Left cardiac atrium (tissue), 4 donors: ENCODE measurements at regions not wholly inside any gene's neighbourhood (a gene's known extent, or its start where the extent isn't known, plus 50 kb on each side); places are given as distances from the start of the nearest gene placed in this dataset.
A peak's percentile ranks its signal among the peaks of the same experiment; 100 is the strongest.
"Not testable (repeated sequence)": the region's sequence is repeated elsewhere in the genome, so short reads cannot be mapped to it uniquely, and the experiment has no call there.

Source experiments
- ATAC-seq, 2 donors: fragments of 200-7000 bp; cut with Tn5 transposase; one replicate each; pipeline ENCODE4 v1.9.1; 2020; ENCODE audit warnings: mild to moderate bottlenecking in 2 of 2, moderate library complexity in 2 of 2
- DNase-seq: peaks from one replicate; pipeline ENCODE4 v3.0.0-alpha.2; 2020
- intact Hi-C, 2 donors: fragments of 100-400 bp; cut with DNase I; formaldehyde crosslinking; loops; one replicate each; pipeline versions ENCODE4 v1.14.1 to v1.15.1; 2022 to 2023
- donor health status: DM: no; HTN: yes; CAD: no.
- donor health status: DM: no; HTN: yes; CAD: no; lungs with severe emphysema.
- donor health status: DM: yes; HTN: yes; CAD: no.
- donor health status: Dilated cardiomyopathy.

GRCh38 chr17:33816842-33817617 is 438.1 kb upstream of the CCL2 start:
- intact Hi-C loops = no loop called here
- DNase-seq = no peak

DNA sequence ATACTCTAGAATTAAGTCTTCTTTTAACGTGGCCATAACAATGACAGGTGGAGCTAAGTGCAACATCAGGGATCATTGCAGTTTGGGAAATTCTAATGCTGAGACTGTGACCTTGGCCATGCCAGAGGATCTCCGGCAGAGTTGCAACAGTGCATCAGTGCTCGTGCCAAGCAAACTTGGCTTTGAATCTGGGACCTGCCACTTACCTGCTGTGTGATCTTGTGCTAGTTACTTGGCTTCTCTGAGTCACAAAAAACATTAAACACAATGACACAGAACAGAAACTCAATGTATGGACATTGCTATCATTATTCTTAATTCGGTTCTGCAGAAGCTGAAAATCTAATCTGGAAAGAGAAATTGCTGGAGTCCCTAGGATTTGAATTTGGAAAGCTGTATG is 435.5 kb upstream of the CCL2 start:
- intact Hi-C loops = no loop called here
- no peak for ATAC-seq
- no peak for DNase-seq

More at GRCh38 chr17:33816842-33817617, 438.1 kb upstream of the CCL2 start:
- ATAC-seq = no peak

DNA sequence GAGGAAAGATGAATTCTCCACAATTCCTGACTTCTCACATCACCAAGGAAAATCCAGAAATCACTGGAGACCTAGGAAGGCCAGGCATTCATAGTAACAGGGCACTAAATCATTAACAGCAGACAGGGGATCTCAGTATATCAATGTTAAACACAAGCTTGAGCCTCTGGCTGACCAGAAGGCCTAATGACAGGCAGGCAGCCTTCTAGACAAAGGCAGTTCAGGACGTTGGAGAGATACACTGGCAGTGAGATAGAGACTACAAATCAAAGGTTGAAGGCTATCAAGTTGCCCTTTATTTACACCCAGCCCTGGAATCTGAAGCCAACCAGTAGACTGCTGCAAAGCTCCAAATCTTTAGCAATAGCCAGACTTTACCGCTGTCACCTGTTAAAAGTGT is 422.8 kb upstream of the CCL2 start:
- ATAC-seq (no peak), DNase-seq (no peak)
- intact Hi-C loops = no loop called here

DNA sequence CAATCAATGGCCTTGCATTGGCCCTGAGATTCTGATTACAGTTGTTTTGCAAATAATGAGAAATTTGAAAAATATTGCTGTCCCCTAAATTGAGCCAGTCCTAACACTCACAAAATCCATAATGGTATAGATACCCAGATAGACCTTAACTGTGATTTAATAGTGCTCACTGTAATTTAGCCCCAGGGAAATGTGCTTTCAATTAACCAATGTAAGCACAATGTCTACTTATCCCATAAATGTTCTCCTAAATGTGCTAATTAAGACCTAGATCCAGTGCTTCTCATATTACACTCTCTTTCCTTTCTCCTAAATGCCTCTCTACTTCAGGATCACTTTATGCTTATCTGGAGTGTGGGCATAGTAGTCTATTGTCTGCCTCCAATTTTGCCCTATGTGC is 417.8 kb upstream of the CCL2 start:
- DNase-seq (no peak), ATAC-seq (no peak)

DNA sequence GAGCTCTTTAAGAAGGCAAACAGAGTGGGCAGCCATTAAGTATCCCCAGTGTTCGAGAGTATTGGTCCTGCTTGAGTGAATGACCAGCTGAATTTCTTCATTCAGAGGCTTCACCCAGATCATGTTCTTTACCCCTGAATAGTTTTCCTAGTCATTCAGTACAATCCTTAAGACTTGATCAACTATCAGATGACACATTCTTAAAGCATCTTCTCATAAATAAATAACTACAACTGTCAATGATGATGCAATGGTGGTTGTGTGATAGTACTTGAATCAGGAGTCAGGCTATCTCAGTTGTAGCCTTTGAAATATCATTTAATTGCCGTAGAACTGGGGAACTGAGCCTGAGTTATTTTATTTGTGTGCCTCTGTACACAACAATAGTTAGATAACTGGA is 416.8 kb upstream of the CCL2 start:
- intact Hi-C loops = no loop called here
- DNase-seq (no peak), ATAC-seq (no peak)

More for the DNA sequence above, 417.8 kb upstream of the CCL2 start:
- intact Hi-C loops = no loop called here

DNA sequence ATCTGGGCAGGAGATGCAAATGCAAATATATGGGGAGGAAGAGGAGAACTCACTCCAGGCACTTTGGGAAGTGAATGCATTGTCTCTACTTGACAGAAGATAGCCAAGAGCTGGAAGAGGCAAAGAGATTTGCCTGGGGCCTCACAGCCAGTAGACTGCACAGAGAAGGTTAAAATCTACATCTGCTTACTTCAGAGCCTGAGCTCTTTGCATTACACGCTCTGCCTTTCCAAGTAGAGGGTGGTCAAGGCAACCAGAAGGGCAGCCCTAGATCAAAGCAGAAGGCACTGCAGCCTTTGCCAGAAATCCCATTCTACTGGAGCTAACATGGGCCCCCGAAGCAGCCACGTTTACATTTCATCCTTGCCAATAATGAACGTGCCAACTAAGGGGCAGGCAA is 407.2 kb upstream of the CCL2 start:
- DNase-seq (no peak), ATAC-seq (no peak)
- intact Hi-C loops = no loop called here

GRCh38 chr17:33848433-33848832 is 406.7 kb upstream of the CCL2 start:
- intact Hi-C loops = no loop called here
- ATAC-seq (no peak), DNase-seq (no peak)

DNA sequence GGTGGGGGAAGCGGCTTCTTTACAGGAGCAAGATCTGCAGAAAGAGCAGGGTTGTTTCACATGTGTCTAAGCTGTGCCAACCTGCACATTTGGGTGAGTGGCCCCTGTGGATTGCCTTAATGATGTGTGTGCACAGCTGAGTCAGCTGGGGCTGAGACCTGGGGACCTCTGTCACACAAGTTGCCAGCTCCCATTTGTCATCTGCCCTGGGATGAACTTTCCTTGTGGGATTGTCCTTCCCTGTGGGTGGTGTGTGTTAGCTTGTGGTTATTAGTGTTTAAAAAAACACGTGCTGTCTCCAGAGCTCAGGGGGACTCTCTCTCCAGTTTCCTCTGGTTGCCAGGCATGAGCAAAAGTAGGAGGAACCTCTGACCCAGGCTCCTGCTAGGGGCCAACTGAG is 400.5 kb upstream of the CCL2 start:
- no peak for ATAC-seq
- DNase-seq = no peak
- intact Hi-C loops = loop anchor here in 1 of 2 donors (5.0 kb wide), 1 partner anchor 33 kb away; no protein-coding TSS in a partner anchor

- DNase-seq (no peak), ATAC-seq (no peak)
- intact Hi-C loops = no loop called here
Measured at GRCh38 chr17:33858121-33858520, 397.0 kb upstream of the CCL2 start.

GRCh38 chr17:33858682-33859081 is 396.4 kb upstream of the CCL2 start:
- intact Hi-C loops = no loop called here
- ATAC-seq (no peak), DNase-seq (no peak)

GRCh38 chr17:33862772-33863602 is 392.1 kb upstream of the CCL2 start:
- ATAC-seq (no peak), DNase-seq (no peak)
- intact Hi-C loops = no loop called here

- intact Hi-C loops = no loop called here
- DNase-seq (no peak), ATAC-seq (no peak)
Measured at GRCh38 chr17:33864758-33865229, 390.3 kb upstream of the CCL2 start.

GRCh38 chr17:33868899-33869298 is 386.2 kb upstream of the CCL2 start:
- intact Hi-C loops = no loop called here
- no peak for DNase-seq
- ATAC-seq = no peak

GRCh38 chr17:33870936-33871335 is 384.1 kb upstream of the CCL2 start:
- ATAC-seq = no peak
- no peak for DNase-seq
- intact Hi-C loops = no loop called here

DNA sequence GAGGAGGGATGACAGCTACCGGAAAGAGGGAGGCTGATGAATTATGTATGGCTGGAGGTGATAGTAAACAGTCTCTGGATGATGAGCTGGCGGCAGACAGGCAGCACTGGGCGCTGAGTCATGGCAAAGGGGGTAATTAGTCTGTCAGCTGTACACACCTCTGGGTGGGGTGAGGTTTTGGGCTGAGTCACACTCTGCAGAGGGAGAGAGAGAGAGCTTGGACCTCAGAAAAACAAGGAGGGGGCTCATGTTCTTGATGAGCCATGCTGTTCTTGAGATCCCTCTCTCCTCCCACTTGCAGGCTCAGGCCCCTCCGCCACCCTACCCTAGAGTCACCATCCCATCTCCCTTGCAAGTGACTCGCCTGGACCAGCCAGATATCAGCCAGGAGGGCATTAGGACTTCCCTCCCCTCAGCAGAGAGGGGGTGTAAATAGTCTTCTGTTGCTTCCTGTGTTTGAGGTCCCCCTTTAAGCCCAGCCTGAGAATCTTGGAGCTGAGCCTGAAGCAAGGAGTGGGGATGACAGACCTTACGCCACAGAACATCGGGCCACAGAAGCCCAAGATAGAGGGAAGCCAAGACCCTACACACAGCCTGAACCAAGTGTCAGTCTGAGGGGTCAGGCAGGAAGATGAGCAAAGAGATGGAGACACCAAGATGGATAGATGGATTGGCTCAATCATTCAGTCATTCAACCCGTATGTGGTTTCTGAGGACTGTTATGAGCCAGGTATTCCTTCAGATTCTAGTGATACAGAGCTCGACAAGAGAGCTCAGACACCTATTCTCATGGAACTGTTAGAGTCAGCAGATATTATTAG is 383.2 kb upstream of the CCL2 start:
- DNase-seq (no peak), ATAC-seq (peak; percentile 44 to 94)
- intact Hi-C loops = no loop called here

GRCh38 chr17:33873201-33873617 is 381.9 kb upstream of the CCL2 start:
- DNase-seq (no peak), ATAC-seq (no peak)
- intact Hi-C loops = no loop called here

DNA sequence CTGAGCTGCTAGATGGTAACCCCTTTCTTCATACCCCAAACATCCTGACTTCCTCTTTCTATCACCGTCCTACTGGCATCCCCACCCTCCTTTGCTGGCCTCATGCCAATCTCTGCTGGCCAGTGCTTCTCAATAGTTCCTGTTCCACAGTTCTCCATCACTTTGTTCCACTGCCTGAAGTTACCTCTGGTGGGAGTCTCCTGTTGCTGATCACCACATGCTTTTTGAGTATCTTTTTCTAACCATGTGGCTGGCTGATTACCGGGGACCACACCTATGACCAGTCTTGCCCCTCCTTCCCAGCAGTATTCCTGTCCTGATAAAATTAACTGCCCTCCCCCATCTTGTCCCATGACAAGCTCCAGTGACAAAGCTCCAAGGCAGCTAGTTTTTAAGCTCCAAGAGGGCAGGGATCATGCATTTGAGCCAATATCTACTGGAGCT is 380.4 kb upstream of the CCL2 start:
- intact Hi-C loops = no loop called here
- DNase-seq = peak; percentile 28
- no peak for ATAC-seq

DNA sequence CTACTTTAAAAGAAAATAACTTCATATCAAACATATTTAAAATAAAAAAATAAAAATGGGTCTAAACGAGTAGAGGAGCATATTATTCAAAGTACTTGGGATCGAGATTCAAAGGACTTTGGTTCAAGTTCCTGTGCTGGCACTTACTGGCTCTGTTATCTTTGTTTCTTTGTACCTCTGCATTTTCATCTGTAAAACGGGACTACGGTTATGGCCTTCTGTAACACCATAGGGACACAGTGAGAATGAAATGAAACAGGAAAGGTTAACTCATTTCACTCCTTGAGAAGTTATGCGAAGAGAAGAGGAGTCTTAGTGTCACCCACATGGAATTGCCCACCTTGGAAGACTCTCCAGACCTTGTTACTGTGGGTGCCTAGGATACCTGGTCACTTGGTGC is 379.1 kb upstream of the CCL2 start:
- DNase-seq (no peak), ATAC-seq (no peak)
- intact Hi-C loops = no loop called here

- ATAC-seq, DNase-seq, intact Hi-C loops: not testable (repeated sequence)
Measured at GRCh38 chr17:33882273-33882672, 372.8 kb upstream of the CCL2 start.
